Nephron progenitor cell (in vitro differentiated cells): ENCODE measurements at regions not wholly inside any gene's neighbourhood (a gene's known extent, or its start where the extent isn't known, plus 50 kb on each side); places are given as distances from the start of the nearest gene placed in this dataset.
"Not testable (repeated sequence)": the region's sequence is repeated elsewhere in the genome, so short reads cannot be mapped to it uniquely, and the experiment has no call there.

Source experiments
- DNase-seq: peaks from one replicate; pipeline ENCODE4 v3.0.0; 2021
- H3K27ac Mint-ChIP-seq: 2 replicates; pipeline ENCODE4 v1.8.0; 2021; ENCODE audit warnings: mild to moderate bottlenecking, moderate library complexity, mixed read lengths
- H3K27me3 Mint-ChIP-seq: 2 replicates; pipeline ENCODE4 v1.8.0; 2021; ENCODE audit warnings: mild to moderate bottlenecking, low read depth, mixed read lengths; ENCODE audit not compliant: poor library complexity
- H3K36me3 Mint-ChIP-seq: 2 replicates; pipeline ENCODE4 v1.8.0; 2021; ENCODE audit warnings: low read depth, mixed read lengths
- H3K4me1 Mint-ChIP-seq: 2 replicates; pipeline ENCODE4 v1.8.0; 2021; ENCODE audit warnings: mixed read lengths
- H3K4me3 Mint-ChIP-seq: 2 replicates; pipeline ENCODE4 v1.8.0; 2021; ENCODE audit warnings: mild to moderate bottlenecking, moderate library complexity, mixed read lengths
- H3K9me3 Mint-ChIP-seq: 2 replicates; pipeline ENCODE4 v1.8.0; 2021; ENCODE audit warnings: mild to moderate bottlenecking, moderate library complexity, mixed read lengths
- CTCF ChIP-seq: fragments of 200-600 bp; sonication (generic); IDR thresholded peaks from 2 replicates; pipeline ENCODE4 v1.5.0; 2021; ENCODE audit warnings: antibody characterized with exemption

DNA sequence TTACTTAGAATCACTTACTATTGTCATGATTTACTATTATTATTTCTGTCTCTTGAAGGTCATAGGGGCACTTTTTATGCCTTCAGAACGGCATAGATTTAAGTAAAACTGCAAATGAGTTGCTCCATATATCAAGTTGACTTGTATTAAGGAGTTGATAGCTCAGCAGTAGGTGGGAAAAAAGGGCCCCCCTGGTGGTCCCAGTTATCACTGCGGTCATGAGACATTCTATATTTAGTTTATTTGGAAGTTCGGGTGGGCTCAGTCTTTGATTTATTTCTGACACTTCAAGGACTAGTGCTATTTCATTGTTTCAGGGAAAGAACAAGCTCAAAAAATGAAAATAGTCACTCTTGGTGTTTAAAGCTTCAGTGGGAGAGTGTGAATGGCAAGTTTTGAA lies 159.3 kb downstream of the SLC24A2 start:
- Mint-ChIP-seq H3K4me3 (no peak overlapping the region), H3K36me3 (no peaks in the 10 kb centered on the region), H3K9me3 (no peaks in the 10 kb centered on the region), H3K4me1 (peaks cover 23% of the 10 kb centered on the region), H3K27me3 (peaks cover 7% of the 10 kb centered on the region), H3K27ac (no peak overlapping the region)
- TF ChIP-seq CTCF, result peak; percentile 54
- DNase-seq, result peak; percentile 55

- H3K4me3 Mint-ChIP-seq, H3K36me3 Mint-ChIP-seq, DNase-seq, H3K27ac Mint-ChIP-seq, H3K9me3 Mint-ChIP-seq: not testable (repeated sequence)
- Mint-ChIP-seq H3K27me3 (peaks cover 11% of the 10 kb centered on the region), H3K4me1 (peaks cover 24% of the 10 kb centered on the region)
These were observed 163.4 kb downstream of the SLC24A2 start for GRCh38 chr9:19625426-19625825.

DNA sequence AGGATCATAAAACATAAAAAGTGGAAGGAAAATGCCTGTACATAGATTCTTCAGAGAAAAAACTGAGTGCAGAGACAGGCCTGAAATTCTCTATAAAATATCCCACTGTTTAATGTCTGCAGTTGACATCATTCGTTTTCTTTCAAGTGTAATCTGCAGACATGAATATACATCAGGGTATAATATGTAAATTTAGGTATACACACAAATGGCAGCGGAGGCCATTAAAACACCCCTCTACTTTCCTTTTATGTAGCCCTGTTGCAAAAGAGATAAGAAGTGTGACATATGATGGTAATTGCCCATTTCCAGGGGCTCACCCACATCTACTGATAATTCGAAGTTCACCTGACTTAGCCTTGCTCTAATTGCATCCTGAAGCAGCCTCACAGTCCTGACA lies 164.3 kb downstream of the SLC24A2 start:
- Mint-ChIP-seq H3K27ac (no peak overlapping the region), H3K27me3 (peaks cover 13% of the 10 kb centered on the region), H3K36me3 (no peaks in the 10 kb centered on the region), H3K4me3 (no peak overlapping the region), H3K9me3 (no peaks in the 10 kb centered on the region), H3K4me1 (peaks cover 20% of the 10 kb centered on the region)
- no peak for DNase-seq
- TF ChIP-seq CTCF, result no peak

DNA sequence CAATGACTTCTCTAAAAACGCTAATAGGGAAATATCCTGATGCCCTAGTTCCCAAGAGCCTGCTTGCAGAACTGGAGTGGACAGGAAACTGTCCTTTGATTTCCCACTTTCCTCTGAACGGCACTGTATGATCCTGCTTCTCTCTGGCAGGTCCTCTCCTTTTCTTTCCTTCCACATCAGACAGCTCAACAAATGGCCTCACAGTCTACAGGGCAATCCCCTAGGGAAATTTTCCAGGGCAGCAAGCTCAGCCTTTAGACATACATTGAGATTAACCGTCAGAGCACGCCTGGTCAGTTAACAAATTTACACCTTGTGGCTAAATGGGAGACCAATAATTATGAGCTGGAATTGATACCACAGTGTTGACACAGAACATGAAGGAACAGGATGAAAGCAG lies 164.9 kb downstream of the SLC24A2 start:
- Mint-ChIP-seq H3K36me3 (no peaks in the 10 kb centered on the region), H3K9me3 (no peaks in the 10 kb centered on the region), H3K4me3 (peak overlapping the region; percentile 12), H3K4me1 (peaks cover 14% of the 10 kb centered on the region), H3K27me3 (peaks cover 13% of the 10 kb centered on the region), H3K27ac (peak overlapping the region; percentile 6)
- peak; percentile 27 for DNase-seq
- TF ChIP-seq CTCF, result no peak

DNA sequence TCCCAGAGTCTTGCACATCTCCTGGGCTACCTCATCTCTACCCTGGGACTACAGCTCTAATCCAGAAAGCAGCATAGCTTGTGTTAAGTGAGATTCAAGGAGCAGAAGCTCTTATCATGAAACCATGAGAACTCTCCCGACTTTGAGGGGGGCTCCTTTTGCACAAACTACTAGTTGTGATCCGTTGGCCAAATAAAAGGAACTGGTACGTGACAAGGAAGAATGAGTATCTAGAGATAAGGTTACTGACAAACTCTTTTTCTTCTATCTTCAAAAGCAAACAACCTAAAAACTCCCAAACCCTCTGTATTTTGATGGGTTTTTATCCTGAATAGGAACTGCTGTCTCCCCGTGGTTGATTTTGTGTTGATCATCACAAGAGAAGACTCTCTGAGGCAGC lies 168.5 kb downstream of the SLC24A2 start:
- Mint-ChIP-seq H3K4me1 (peaks cover 13% of the 10 kb centered on the region), H3K9me3 (no peaks in the 10 kb centered on the region), H3K4me3 (no peak overlapping the region), H3K36me3 (no peaks in the 10 kb centered on the region), H3K27me3 (peaks cover 7% of the 10 kb centered on the region), H3K27ac (no peak overlapping the region)
- no peak for TF ChIP-seq CTCF
- no peak for DNase-seq

DNA sequence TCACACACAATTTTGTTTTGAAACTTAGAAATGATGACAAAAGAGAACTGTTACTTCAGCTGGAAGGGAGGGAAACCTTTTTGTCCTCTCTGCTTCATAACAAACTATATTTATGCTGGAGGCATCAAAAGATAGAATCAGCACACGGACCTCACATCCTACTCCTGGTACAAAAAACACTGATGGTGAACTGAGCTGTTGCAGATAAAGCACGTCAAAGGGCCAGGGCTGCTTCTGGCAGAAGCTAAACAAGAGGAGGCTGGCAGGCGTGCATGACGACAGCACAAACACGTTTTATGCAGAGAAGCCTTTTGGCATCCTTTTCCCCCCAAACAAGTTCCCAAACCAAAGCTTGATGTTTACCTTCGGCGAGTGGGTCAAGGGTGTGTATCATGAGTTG lies 169.6 kb downstream of the SLC24A2 start:
- no peaks in the 10 kb centered on the region for H3K36me3 Mint-ChIP-seq
- no peak for TF ChIP-seq CTCF
- peaks cover 6% of the 10 kb centered on the region for H3K4me1 Mint-ChIP-seq
- no peak overlapping the region for H3K27ac Mint-ChIP-seq
- H3K4me3 Mint-ChIP-seq, result no peak overlapping the region
- no peak for DNase-seq
- H3K27me3 Mint-ChIP-seq, result peaks cover 7% of the 10 kb centered on the region
- no peaks in the 10 kb centered on the region for H3K9me3 Mint-ChIP-seq
